Fibroblast of the aortic adventitia (primary cell): ENCODE measurements at regions not wholly inside any gene's neighbourhood (a gene's known extent, or its start where the extent isn't known, plus 50 kb on each side); places are given as distances from the start of the nearest gene placed in this dataset.

ENCODE experiments used
- DNase-seq: peaks from one replicate; pipeline ENCODE4 v3.0.0-alpha.2; 2010; ENCODE audit warnings: low read depth
- H3K4me3 ChIP-seq: 2 replicates; pipeline ENCODE4 v1.5.1; 2011; ENCODE audit warnings: low read depth, mild to moderate bottlenecking, control low read depth, low read length, moderate library complexity
- CTCF ChIP-seq: IDR thresholded peaks from 2 replicates; pipeline ENCODE4 v1.5.1; 2011; ENCODE audit warnings: mild to moderate bottlenecking, low read length, control low read depth, inconsistent platforms; ENCODE audit not compliant: insufficient read depth

- TF ChIP-seq CTCF: no peak
- DNase-seq: no peak
- H3K4me3 ChIP-seq: no peak overlapping the region
Measured at GRCh38 chr2:65992198-65992554, 442.7 kb upstream of the MEIS1 start.

GRCh38 chr2:65991381-65992197 is 443.3 kb upstream of the MEIS1 start:
- TF ChIP-seq CTCF: no peak
- no peak for DNase-seq
- H3K4me3 ChIP-seq: no peak overlapping the region

- no peak for DNase-seq
- TF ChIP-seq CTCF: no peak
- no peak overlapping the region for H3K4me3 ChIP-seq
Measured at GRCh38 chr2:65985986-65986385, 448.9 kb upstream of the MEIS1 start.

GRCh38 chr2:65980531-65980930 is 454.4 kb upstream of the MEIS1 start:
- H3K4me3 ChIP-seq: no peak overlapping the region
- DNase-seq: no peak
- TF ChIP-seq CTCF: no peak

- DNase-seq: no peak
- H3K4me3 ChIP-seq: no peak overlapping the region
- TF ChIP-seq CTCF: no peak
Measured at GRCh38 chr2:65979446-65979845, 455.5 kb upstream of the MEIS1 start.

- no peak for DNase-seq
Measured at GRCh38 chr2:65974067-65974723, 460.7 kb upstream of the MEIS1 start.

More at GRCh38 chr2:65974067-65974723, 460.7 kb upstream of the MEIS1 start:
- H3K4me3 ChIP-seq: no peak overlapping the region
- no peak for TF ChIP-seq CTCF
